Body of pancreas (tissue), 4 donors: ENCODE measurements at regions not wholly inside any gene's neighbourhood (a gene's known extent, or its start where the extent isn't known, plus 50 kb on each side); places are given as distances from the start of the nearest gene placed in this dataset.

Experiments used
- CTCF ChIP-seq, 7 experiments: fragments of 450-650 bp in 4 of 7; fragments of 200-600 bp in 3 of 7; sonication (generic) in 3 of 7; IDR thresholded peaks; one replicate each; pipeline ENCODE4 v1.5.1; 2016 to 2019; ENCODE audit warnings: antibody characterized with exemption in 7 of 7
- POLR2A ChIP-seq, 3 donors: fragments of 450-650 bp; IDR thresholded peaks; one replicate each; pipeline ENCODE4 v1.6.1; 2016; ENCODE audit warnings: antibody characterized with exemption in 3 of 3, mild to moderate bottlenecking in 2 of 3

- no peak for TF ChIP-seq CTCF (IDR thresholded peaks at IDR 0.05)
- TF ChIP-seq POLR2A (IDR thresholded peaks at IDR 0.05): no peak
Observed at GRCh38 chr10:81367132-81367531, 507.9 kb upstream of the NRG3 start.
